SK-N-SH (cell line): ENCODE measurements at regions not wholly inside any gene's neighbourhood (a gene's known extent, or its start where the extent isn't known, plus 50 kb on each side); places are given as distances from the start of the nearest gene placed in this dataset.

Experiments
- CTCF ChIA-PET: fragments of 300-600, 350-600 bp; formaldehyde crosslinking; extraction: SDS; loops from one replicate; lab custom pipeline; 2021; lab: Yijun Ruan, JAX
- POLR2A ChIA-PET: fragments of 350-600 bp; sonication (Branson Sonifier 250); formaldehyde crosslinking; extraction: SDS; loops from one replicate; lab custom pipeline; 2020; ENCODE audit warnings: antibody characterized with exemption, inconsistent platforms; lab: Yijun Ruan, JAX
- DNase-seq: peaks from one replicate; pipeline ENCODE4 v3.0.0; 2012
- H2AFZ ChIP-seq: fragments of 200-600 bp; sonication (generic); 2 replicates; pipeline ENCODE4 v1.8.1; 2016; ENCODE audit warnings: antibody characterized with exemption, mild to moderate bottlenecking, low read depth
- H3F3A ChIP-seq: fragments of 200-600 bp; sonication (generic); replicated peaks from 2 replicates; pipeline ENCODE3; 2016; ENCODE audit warnings: antibody characterized with exemption, mild to moderate bottlenecking; ENCODE audit not compliant: insufficient read depth
- H3K27ac ChIP-seq, 2 experiments: fragments of 200-500 bp in 1 of 2; fragments of 200-600 bp in 1 of 2; sonication (Bioruptor generic) in 1 of 2; sonication (generic), shearing (Covaris generic) in 1 of 2; 2 replicates each; pipeline versions ENCODE4 v1.5.1 to v1.6.1; 2014 to 2016; ENCODE audit warnings: low read depth in 2 of 2, inconsistent platforms in 1 of 2, low read length in 1 of 2, mild to moderate bottlenecking in 1 of 2, mixed read lengths in 1 of 2
- H3K27me3 ChIP-seq: fragments of 200-600 bp; sonication (generic), shearing (Covaris generic); 2 replicates; pipeline ENCODE4 v1.6.1; 2016; ENCODE audit warnings: mixed run types; ENCODE audit not compliant: insufficient read depth
- H3K36me3 ChIP-seq, 2 experiments: fragments of 200-500 bp in 1 of 2; fragments of 200-600 bp in 1 of 2; sonication (Bioruptor generic) in 1 of 2; sonication (generic) in 1 of 2; replicated peaks in 1 of 2; 2 replicates each; pipeline versions ENCODE3 to v1.5.1; 2014 to 2016; ENCODE audit warnings: low read length in 1 of 2, mild to moderate bottlenecking in 1 of 2; ENCODE audit not compliant: insufficient read depth in 2 of 2, control insufficient read depth in 1 of 2
- H3K4me1 ChIP-seq, 2 experiments: fragments of 200-500 bp in 1 of 2; fragments of 200-600 bp in 1 of 2; sonication (Bioruptor generic) in 1 of 2; sonication (generic), shearing (Covaris generic) in 1 of 2; 2 replicates each; pipeline versions ENCODE4 v1.5.1 to v1.6.1; 2014 to 2016; ENCODE audit warnings: low read depth in 1 of 2, low read length in 1 of 2, mixed run types in 1 of 2; ENCODE audit not compliant: insufficient read depth in 2 of 2, control insufficient read depth in 1 of 2
- H3K4me2 ChIP-seq: fragments of 200-600 bp; sonication (generic), shearing (Covaris generic); 2 replicates; pipeline ENCODE4 v1.6.1; 2017; ENCODE audit warnings: mixed run types
- H3K4me3 ChIP-seq, 2 experiments: fragments of 200-500 bp in 1 of 2; fragments of 200-600 bp in 1 of 2; sonication (Bioruptor generic) in 1 of 2; sonication (generic), shearing (Covaris generic) in 1 of 2; 2 replicates each; pipeline versions ENCODE4 v1.5.1 to v1.8.1; 2014 to 2016; ENCODE audit warnings: low read depth in 2 of 2, inconsistent platforms in 1 of 2, low read length in 1 of 2, mild to moderate bottlenecking in 1 of 2, mixed read lengths in 1 of 2, moderate library complexity in 1 of 2
- H3K79me2 ChIP-seq: fragments of 200-600 bp; sonication (generic); 2 replicates; pipeline ENCODE4 v1.8.1; 2017; ENCODE audit warnings: mild to moderate bottlenecking; ENCODE audit not compliant: insufficient read depth
- H3K9ac ChIP-seq: fragments of 200-600 bp; sonication (generic); 2 replicates; pipeline ENCODE4 v1.6.1; 2017; ENCODE audit warnings: mixed run types
- H3K9me2 ChIP-seq: fragments of 200-600 bp; sonication (generic); 2 replicates; pipeline ENCODE4 v1.6.1; 2017; ENCODE audit warnings: mixed run types
- H3K9me3 ChIP-seq: fragments of 200-600 bp; sonication (generic); 2 replicates; pipeline ENCODE4 v1.6.1; 2017; ENCODE audit warnings: mixed run types, mild to moderate bottlenecking, moderate library complexity
- H4K20me1 ChIP-seq: fragments of 200-600 bp; sonication (generic); 2 replicates; pipeline ENCODE4 v1.6.1; 2017; ENCODE audit warnings: mild to moderate bottlenecking, mixed run types; ENCODE audit not compliant: insufficient read depth
- CHD2 ChIP-seq: fragments of 150-350 bp; IDR thresholded peaks from 2 replicates; pipeline ENCODE4 v1.6.1; 2018; ENCODE audit warnings: low read length; ENCODE audit not compliant: partially characterized antibody
- ELF1 ChIP-seq: IDR thresholded peaks from 2 replicates; pipeline ENCODE4 v1.4.0; 2012
- EZH2phosphoT487 ChIP-seq: fragments of 200-600 bp; sonication (generic); IDR thresholded peaks from 2 replicates; pipeline ENCODE4 v1.6.1; 2017; ENCODE audit warnings: low read depth, mixed run types, mild to moderate bottlenecking, antibody characterized with exemption, moderate library complexity, borderline replicate concordance
- FOSL2 ChIP-seq: IDR thresholded peaks from 2 replicates; pipeline ENCODE4 v1.4.0; 2012; ENCODE audit warnings: low read depth, mild to moderate bottlenecking, moderate library complexity, borderline replicate concordance
- FOXJ3 ChIP-seq: sonication (generic); formaldehyde crosslinking; IDR thresholded peaks from 2 replicates; pipeline ENCODE4 v1.5.1; 2020; ENCODE audit warnings: mild to moderate bottlenecking, missing genetic modification reagents
- FOXM1 ChIP-seq: IDR thresholded peaks from 2 replicates; pipeline ENCODE4 v1.4.0; 2012; ENCODE audit warnings: low read depth, mild to moderate bottlenecking
- GABPA ChIP-seq: IDR thresholded peaks from 2 replicates; pipeline ENCODE4 v1.4.0; 2012; ENCODE audit warnings: low read depth, mild to moderate bottlenecking
- GATA2 ChIP-seq: sonication (generic); formaldehyde crosslinking; IDR thresholded peaks from 2 replicates; pipeline ENCODE4 v1.5.0; 2020; ENCODE audit warnings: mild to moderate bottlenecking, missing genetic modification reagents
- MXI1 ChIP-seq: IDR thresholded peaks from 2 replicates; pipeline ENCODE4 v1.6.1; 2012; ENCODE audit warnings: mild to moderate bottlenecking, low read depth, low read length, improper control_type of control experiment
- NRF1 ChIP-seq: IDR thresholded peaks from 2 replicates; pipeline ENCODE4 v1.6.1; 2012; ENCODE audit warnings: low read depth, mild to moderate bottlenecking, low read length
- POLR2AphosphoS5 ChIP-seq: IDR thresholded peaks from 2 replicates; pipeline ENCODE4 v1.6.1; 2012; ENCODE audit warnings: low read depth, low read length
- RAD21 ChIP-seq: IDR thresholded peaks from 2 replicates; pipeline ENCODE4 v1.6.1; 2012; ENCODE audit warnings: mild to moderate bottlenecking, low read length
- RCOR1 ChIP-seq: fragments of 150-350 bp; IDR thresholded peaks from 2 replicates; pipeline ENCODE4 v1.6.1; 2017; ENCODE audit warnings: antibody characterized with exemption, low read length
- SIN3A ChIP-seq: IDR thresholded peaks from 2 replicates; pipeline ENCODE4 v1.6.1; 2012; ENCODE audit warnings: low read depth, mild to moderate bottlenecking, low read length, moderate library complexity, borderline replicate concordance
- SMC3 ChIP-seq: IDR thresholded peaks from 2 replicates; pipeline ENCODE4 v1.6.1; 2012; ENCODE audit warnings: low read depth, low read length, improper control_type of control experiment
- TAF1 ChIP-seq: IDR thresholded peaks from 2 replicates; pipeline ENCODE4 v1.6.1; 2012; ENCODE audit warnings: low read depth, mild to moderate bottlenecking, low read length, moderate library complexity, borderline replicate concordance
- TCF12 ChIP-seq: IDR thresholded peaks from 2 replicates; pipeline ENCODE4 v1.4.0; 2012
- YY1 ChIP-seq: IDR thresholded peaks from 2 replicates; pipeline ENCODE4 v1.4.0; 2012; ENCODE audit warnings: low read depth, mild to moderate bottlenecking
- WGBS: methylation state at CpG from one replicate; pipeline ENCODE4 v1.1.6; 2017; ENCODE audit warnings: low lambda C conversion rate; 5-methylcytosine and 5-hydroxymethylcytosine counted together
- TF ChIP-seq, protein P1 (sequence below): fragments of 150-350 bp; IDR thresholded peaks from 2 replicates; pipeline ENCODE4 v1.6.1; 2017; ENCODE audit warnings: antibody characterized with exemption, low read length, low read depth, borderline replicate concordance
- TF ChIP-seq, protein P2 (sequence below): IDR thresholded peaks from 2 replicates; pipeline ENCODE4 v1.6.1; 2012; ENCODE audit warnings: mild to moderate bottlenecking, low read depth, low read length, moderate library complexity

GRCh38 chr21:27741736-27742135 lies 774.8 kb upstream of the ADAMTS5 start:
- TF ChIP-seq RCOR1 (no peak), SIN3A (no peak), CHD2 (no peak)
- WGBS = 55% methylated on average over 2 of the region's 2 CpGs
- Histone ChIP-seq H3F3A (no peaks in the 10 kb centered on the region), H3K79me2 (no peaks in the 10 kb centered on the region), H3K27me3 (no peaks in the 10 kb centered on the region), H3K9me3 (no peaks in the 10 kb centered on the region), H3K4me2 (no peak overlapping the region), H3K9ac (no peak overlapping the region), H3K27ac (no peak overlapping the region), H3K9me2 (no peaks in the 10 kb centered on the region), H3K4me3 (no peak overlapping the region), H3K36me3 (no peaks in the 10 kb centered on the region), H4K20me1 (no peaks in the 10 kb centered on the region), H2AFZ (no peak overlapping the region), H3K4me1 (no peaks in the 10 kb centered on the region)
- POLR2A ChIA-PET = no interaction called here
- DNase-seq = no peak
- CTCF ChIA-PET = interaction anchor here (0.7 kb wide), 1 partner anchor 41 kb away, joined by 3 read pairs; no protein-coding TSS in a partner anchor

- Histone ChIP-seq H3K4me1 (no peaks in the 10 kb centered on the region), H3K9me3 (no peaks in the 10 kb centered on the region), H3K27me3 (no peaks in the 10 kb centered on the region), H3K4me3 (no peak overlapping the region), H3K36me3 (no peaks in the 10 kb centered on the region), H2AFZ (no peak overlapping the region), H3K79me2 (no peaks in the 10 kb centered on the region), H3K9me2 (no peaks in the 10 kb centered on the region), H3F3A (no peaks in the 10 kb centered on the region), H3K4me2 (no peak overlapping the region), H3K27ac (no peak overlapping the region), H3K9ac (no peak overlapping the region), H4K20me1 (no peaks in the 10 kb centered on the region)
- 78% methylated on average over 5 of the region's 5 CpGs for WGBS
- TF ChIP-seq FOSL2 (no peak), RAD21 (no peak), GATA2 (CRISPR knock-in tag) (no peak), FOXM1 (no peak), SIN3A (no peak), ELF1 (no peak), TAF1 (no peak), TCF12 (no peak), YY1 (no peak), EZH2phosphoT487 (no peak), FOXJ3 (CRISPR knock-in tag) (no peak)
- DNase-seq = no peak
- ChIA-PET POLR2A (no interaction called here), CTCF (no interaction called here)
Observed at GRCh38 chr21:27740084-27740483, 773.2 kb upstream of the ADAMTS5 start.

DNA sequence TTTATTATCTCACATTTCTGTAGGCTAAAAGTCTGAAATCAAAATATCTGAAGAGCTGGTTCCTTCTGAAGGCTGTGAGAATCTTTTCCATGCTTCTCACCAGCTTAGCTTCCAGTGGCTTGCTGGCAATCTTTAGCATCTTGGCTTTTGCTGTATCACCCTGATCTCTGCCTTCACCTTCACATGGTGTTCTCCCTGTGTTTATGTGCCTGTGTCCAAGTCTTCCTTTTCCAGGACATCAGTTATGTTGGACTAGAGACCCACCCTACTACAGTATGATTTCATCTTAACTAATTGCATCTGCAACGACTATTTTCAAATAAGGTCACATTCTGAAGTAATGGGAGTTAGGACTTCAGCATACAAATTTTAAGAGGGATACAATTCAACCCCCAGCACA lies 772.3 kb upstream of the ADAMTS5 start:
- H2AFZ ChIP-seq = no peak overlapping the region
- no peaks in the 10 kb centered on the region for H3K9me2 ChIP-seq
- H3K9me3 ChIP-seq = no peaks in the 10 kb centered on the region
- no peaks in the 10 kb centered on the region for H3K79me2 ChIP-seq
- no peak for TF ChIP-seq TAF1
- no peak for TF ChIP-seq SIN3A
- no peak for TF ChIP-seq FOSL2
- no peak for TF ChIP-seq POLR2AphosphoS5
- TF ChIP-seq, protein P1, sequence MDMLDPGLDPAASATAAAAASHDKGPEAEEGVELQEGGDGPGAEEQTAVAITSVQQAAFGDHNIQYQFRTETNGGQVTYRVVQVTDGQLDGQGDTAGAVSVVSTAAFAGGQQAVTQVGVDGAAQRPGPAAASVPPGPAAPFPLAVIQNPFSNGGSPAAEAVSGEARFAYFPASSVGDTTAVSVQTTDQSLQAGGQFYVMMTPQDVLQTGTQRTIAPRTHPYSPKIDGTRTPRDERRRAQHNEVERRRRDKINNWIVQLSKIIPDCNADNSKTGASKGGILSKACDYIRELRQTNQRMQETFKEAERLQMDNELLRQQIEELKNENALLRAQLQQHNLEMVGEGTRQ = no peak
- TF ChIP-seq NRF1 = no peak
- no peak for TF ChIP-seq YY1
- TF ChIP-seq, protein P2, sequence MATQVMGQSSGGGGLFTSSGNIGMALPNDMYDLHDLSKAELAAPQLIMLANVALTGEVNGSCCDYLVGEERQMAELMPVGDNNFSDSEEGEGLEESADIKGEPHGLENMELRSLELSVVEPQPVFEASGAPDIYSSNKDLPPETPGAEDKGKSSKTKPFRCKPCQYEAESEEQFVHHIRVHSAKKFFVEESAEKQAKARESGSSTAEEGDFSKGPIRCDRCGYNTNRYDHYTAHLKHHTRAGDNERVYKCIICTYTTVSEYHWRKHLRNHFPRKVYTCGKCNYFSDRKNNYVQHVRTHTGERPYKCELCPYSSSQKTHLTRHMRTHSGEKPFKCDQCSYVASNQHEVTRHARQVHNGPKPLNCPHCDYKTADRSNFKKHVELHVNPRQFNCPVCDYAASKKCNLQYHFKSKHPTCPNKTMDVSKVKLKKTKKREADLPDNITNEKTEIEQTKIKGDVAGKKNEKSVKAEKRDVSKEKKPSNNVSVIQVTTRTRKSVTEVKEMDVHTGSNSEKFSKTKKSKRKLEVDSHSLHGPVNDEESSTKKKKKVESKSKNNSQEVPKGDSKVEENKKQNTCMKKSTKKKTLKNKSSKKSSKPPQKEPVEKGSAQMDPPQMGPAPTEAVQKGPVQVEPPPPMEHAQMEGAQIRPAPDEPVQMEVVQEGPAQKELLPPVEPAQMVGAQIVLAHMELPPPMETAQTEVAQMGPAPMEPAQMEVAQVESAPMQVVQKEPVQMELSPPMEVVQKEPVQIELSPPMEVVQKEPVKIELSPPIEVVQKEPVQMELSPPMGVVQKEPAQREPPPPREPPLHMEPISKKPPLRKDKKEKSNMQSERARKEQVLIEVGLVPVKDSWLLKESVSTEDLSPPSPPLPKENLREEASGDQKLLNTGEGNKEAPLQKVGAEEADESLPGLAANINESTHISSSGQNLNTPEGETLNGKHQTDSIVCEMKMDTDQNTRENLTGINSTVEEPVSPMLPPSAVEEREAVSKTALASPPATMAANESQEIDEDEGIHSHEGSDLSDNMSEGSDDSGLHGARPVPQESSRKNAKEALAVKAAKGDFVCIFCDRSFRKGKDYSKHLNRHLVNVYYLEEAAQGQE = no peak
- TF ChIP-seq MXI1 = no peak
- no peak for TF ChIP-seq GABPA
- no peak for TF ChIP-seq CHD2
- TF ChIP-seq SMC3 = no peak
- H3F3A ChIP-seq = no peaks in the 10 kb centered on the region
- DNase-seq = no peak
- no peak overlapping the region for H3K9ac ChIP-seq
- no peak overlapping the region for H3K27ac ChIP-seq
- 0% methylated on average over 1 of the region's 1 CpG for WGBS
- no peak overlapping the region for H3K4me2 ChIP-seq
- H3K4me1 ChIP-seq = no peaks in the 10 kb centered on the region
- ChIA-PET CTCF (no interaction called here), POLR2A (no interaction called here)
- no peak overlapping the region for H3K4me3 ChIP-seq
- no peaks in the 10 kb centered on the region for H3K27me3 ChIP-seq
- no peaks in the 10 kb centered on the region for H3K36me3 ChIP-seq
- H4K20me1 ChIP-seq = no peaks in the 10 kb centered on the region
